Activated CD4-positive, alpha-beta memory T cell treated with anti-CD3 and anti-CD28 coated beads, Interleukin-2, amount 10 ng/mL, durations not matched to agents 7 days and 5 days (primary cell): ENCODE measurements at regions not wholly inside any gene's neighbourhood (a gene's known extent, or its start where the extent isn't known, plus 50 kb on each side); places are given as distances from the start of the nearest gene placed in this dataset.
A peak's percentile ranks its signal among the peaks of the same experiment; 100 is the strongest.

Experiments
- CTCF ChIA-PET: fragments of 350-600 bp; sonication (Branson Sonifier 250); formaldehyde crosslinking; loops from one replicate; lab custom pipeline; 2021; ENCODE audit warnings: antibody characterized with exemption, inconsistent platforms; lab: Charles Lee
- POLR2A ChIA-PET: fragments of 350-600 bp; sonication (Branson Sonifier 250); formaldehyde crosslinking; loops from one replicate; lab custom pipeline; 2021; ENCODE audit warnings: antibody characterized with exemption; lab: Charles Lee
- DNase-seq: peaks from one replicate; pipeline ENCODE4 v3.0.0-alpha.2; 2020
- H3K27ac Mint-ChIP-seq: one replicate; pipeline ENCODE4 v1.8.0; 2021; ENCODE audit warnings: mild to moderate bottlenecking, mixed read lengths
- H3K27me3 Mint-ChIP-seq: one replicate; pipeline ENCODE4 v1.8.0; 2021; ENCODE audit warnings: mixed read lengths
- H3K36me3 Mint-ChIP-seq: one replicate; pipeline ENCODE4 v1.8.0; 2021; ENCODE audit warnings: low read depth, mixed read lengths
- H3K4me1 Mint-ChIP-seq: one replicate; pipeline ENCODE4 v1.8.0; 2021; ENCODE audit warnings: mixed read lengths
- H3K4me3 Mint-ChIP-seq: one replicate; pipeline ENCODE4 v1.8.0; 2021; ENCODE audit warnings: mild to moderate bottlenecking, mixed read lengths
- H3K9me3 Mint-ChIP-seq: one replicate; pipeline ENCODE4 v1.8.0; 2021; ENCODE audit warnings: mixed read lengths

DNA sequence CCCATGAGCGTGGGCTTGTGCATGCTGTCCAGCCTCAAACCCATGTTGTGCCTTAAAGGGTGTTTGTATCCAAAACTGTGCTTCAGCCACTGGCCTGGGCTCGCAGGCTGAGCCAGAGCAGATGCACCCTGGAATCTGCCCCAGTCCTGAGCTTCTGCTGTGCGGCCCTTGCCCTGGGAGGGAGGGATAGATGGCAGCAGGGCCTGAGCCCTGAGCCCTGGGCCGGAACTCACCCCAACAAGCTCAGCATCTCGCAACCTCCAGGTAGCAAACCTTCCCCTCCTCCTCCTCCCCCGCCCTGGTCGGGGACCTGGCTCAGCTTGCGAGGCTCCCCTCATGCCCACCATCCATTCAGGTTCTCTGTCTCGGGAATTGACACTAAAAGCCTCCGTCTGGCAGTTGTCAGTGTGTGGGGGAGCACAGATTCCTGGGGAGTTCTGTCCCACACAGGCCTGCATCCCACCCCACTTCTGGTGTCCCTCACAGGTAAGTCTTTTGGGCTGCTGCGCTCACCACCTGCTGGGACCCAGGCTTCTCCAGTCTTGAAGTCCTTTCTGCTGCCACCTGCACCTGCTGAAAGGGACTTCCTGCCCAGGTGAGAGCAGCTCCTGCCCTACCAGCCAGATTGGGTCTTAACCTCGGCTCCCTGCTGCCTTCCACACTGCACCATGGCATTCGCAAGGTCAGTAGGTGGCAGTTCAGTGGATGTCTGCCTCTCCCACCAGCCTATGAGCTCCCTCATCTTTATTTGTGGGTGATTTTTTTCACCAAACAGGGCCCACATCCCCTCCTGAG, 55.2 kb upstream of the OLFM1 start:
- H3K4me1 Mint-ChIP-seq, result no peaks in the 10 kb centered on the region
- no peak for DNase-seq
- ChIA-PET CTCF (no interaction called here), POLR2A (no interaction called here)
- no peaks in the 10 kb centered on the region for H3K36me3 Mint-ChIP-seq
- no peaks in the 10 kb centered on the region for H3K27me3 Mint-ChIP-seq
- H3K4me3 Mint-ChIP-seq, result no peak overlapping the region
- H3K9me3 Mint-ChIP-seq, result no peaks in the 10 kb centered on the region
- no peak overlapping the region for H3K27ac Mint-ChIP-seq

DNA sequence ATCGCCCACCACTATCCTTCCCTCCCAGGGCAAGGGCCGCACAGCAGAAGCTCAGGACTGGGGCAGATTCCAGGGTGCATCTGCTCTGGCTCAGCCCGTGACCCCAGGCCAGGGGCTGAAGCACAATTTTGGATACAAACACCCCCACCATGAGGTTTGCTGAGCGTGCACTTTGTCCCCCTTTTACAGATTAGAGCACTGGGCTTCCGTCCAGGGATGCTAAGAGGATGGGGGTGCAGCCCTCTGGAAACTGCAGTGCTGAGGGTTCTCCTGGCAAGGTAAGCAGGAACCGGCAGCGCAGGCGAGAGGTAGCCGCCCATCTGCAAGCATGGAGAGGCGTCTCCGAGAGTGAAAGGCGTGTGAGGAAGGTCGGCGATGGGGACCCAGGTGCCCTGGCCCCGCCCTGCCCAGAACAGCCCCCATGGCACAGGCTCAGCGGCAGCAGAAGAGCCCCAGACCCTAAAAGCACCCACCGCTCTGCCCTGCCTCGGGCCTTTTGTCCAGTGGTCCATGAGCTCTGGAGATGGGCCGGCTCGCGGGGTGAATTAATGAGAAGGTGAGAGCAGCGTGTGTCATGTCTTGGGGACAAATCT, 54.5 kb upstream of the OLFM1 start:
- Mint-ChIP-seq H3K27me3 (no peaks in the 10 kb centered on the region), H3K27ac (no peak overlapping the region), H3K4me1 (no peaks in the 10 kb centered on the region), H3K9me3 (no peaks in the 10 kb centered on the region), H3K36me3 (no peaks in the 10 kb centered on the region), H3K4me3 (no peak overlapping the region)
- no peak for DNase-seq
- ChIA-PET CTCF (no interaction called here), POLR2A (no interaction called here)

DNA sequence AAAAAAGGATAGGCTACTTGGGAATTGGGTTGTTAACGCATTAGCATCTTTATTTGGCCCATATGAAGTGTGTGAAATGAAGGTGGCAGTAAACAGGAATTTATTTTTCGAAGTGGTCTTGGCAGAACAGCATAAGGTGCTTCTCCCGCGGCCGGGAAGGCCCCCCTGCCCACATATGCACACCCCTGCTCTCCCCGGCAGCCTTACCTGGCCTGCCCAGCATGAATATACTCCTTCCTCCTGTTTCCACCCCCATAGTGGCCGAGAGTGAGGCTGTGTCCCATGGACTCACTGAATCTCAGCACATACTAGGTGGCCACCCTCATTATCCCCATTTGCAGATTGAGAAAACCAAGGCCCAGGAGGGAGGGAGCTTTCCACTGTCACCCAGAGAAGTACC, 54.0 kb upstream of the OLFM1 start:
- no peaks in the 10 kb centered on the region for H3K9me3 Mint-ChIP-seq
- no peaks in the 10 kb centered on the region for H3K27me3 Mint-ChIP-seq
- ChIA-PET CTCF (no interaction called here), POLR2A (no interaction called here)
- no peaks in the 10 kb centered on the region for H3K36me3 Mint-ChIP-seq
- DNase-seq, result no peak
- H3K27ac Mint-ChIP-seq, result no peak overlapping the region
- no peak overlapping the region for H3K4me3 Mint-ChIP-seq
- H3K4me1 Mint-ChIP-seq, result no peaks in the 10 kb centered on the region

- POLR2A ChIA-PET, result no interaction called here
- Mint-ChIP-seq H3K36me3 (no peaks in the 10 kb centered on the region), H3K27me3 (no peaks in the 10 kb centered on the region), H3K4me1 (no peaks in the 10 kb centered on the region), H3K27ac (no peak overlapping the region), H3K9me3 (no peaks in the 10 kb centered on the region), H3K4me3 (no peak overlapping the region)
- CTCF ChIA-PET, result no interaction called here
- no peak for DNase-seq
Observed at GRCh38 chr9:135034106-135034505, 53.4 kb upstream of the OLFM1 start.

- Mint-ChIP-seq H3K9me3 (no peaks in the 10 kb centered on the region), H3K4me1 (no peaks in the 10 kb centered on the region), H3K4me3 (no peak overlapping the region), H3K36me3 (no peaks in the 10 kb centered on the region), H3K27ac (no peak overlapping the region), H3K27me3 (no peaks in the 10 kb centered on the region)
- CTCF ChIA-PET, result no interaction called here
- POLR2A ChIA-PET, result no interaction called here
- DNase-seq, result peak; percentile 9
Observed at GRCh38 chr9:135035781-135036760, 51.4 kb upstream of the OLFM1 start.

DNA sequence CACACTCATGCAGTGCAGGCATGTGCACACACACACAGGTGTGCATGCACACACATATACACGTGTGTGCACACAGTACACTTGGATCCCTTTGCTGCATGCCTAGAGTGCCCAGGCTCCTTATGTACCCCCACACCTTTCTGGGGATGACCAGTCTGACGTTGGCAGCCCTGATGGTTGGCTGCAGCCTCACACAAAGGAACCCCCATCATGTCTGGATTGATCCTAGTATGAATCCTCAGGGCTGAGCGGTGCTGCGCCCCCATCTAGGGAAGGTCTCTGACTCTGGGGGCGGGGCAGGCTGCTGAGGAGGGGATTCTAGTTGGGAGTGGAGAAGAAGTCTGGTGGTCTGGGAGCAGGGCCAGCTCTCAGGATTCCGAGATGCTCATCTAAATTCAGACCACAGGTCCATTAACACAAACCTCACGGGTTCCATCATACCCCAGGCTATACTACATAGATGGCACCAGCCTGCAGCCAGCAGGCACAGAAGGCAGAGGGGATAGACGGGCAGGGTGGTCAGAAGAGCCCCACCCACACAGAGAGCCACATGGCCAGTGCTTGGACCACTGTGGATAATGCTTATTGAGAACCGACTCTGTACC, 50.5 kb upstream of the OLFM1 start:
- Mint-ChIP-seq H3K4me1 (no peaks in the 10 kb centered on the region), H3K36me3 (no peaks in the 10 kb centered on the region), H3K27me3 (no peaks in the 10 kb centered on the region), H3K4me3 (no peak overlapping the region), H3K9me3 (no peaks in the 10 kb centered on the region), H3K27ac (no peak overlapping the region)
- CTCF ChIA-PET, result no interaction called here
- DNase-seq, result peak; percentile 12
- POLR2A ChIA-PET, result no interaction called here

DNA sequence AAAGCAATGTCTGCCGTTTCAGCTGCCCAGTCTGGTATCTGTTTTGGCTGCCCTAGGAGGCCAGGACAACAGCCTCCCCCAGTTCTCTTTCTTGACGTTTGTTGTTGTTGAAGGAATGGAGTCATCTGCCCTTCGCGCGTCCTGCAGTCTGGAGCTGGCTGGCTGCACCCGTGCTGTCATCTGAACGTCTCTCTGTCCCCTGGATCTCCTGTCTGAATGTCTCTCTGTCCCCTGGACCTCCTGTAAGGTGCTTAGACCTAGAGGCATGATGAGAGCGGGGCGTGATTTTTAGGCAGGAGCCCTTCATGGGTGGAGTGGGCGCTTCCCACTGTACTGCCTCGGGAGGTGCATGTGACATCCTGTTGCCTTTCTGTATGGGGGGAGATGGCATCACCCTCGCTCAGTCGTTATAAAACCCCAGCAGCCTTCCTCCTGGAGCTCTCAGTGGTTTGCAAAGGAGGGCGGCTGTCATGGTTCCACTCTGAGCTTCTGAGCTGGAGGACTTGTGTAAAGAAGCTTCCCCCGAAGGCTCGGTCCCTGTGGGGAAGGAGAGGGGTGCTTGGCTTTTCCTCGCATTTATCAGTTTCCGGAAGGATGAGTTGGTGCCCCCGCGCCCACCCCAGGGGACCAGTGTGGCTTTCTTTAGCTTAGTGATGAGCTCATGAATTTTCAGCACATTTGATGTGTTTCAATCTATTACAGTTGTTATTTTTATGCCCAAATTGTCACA, 49.8 kb upstream of the OLFM1 start:
- H3K4me3 Mint-ChIP-seq, result no peak overlapping the region
- H3K27me3 Mint-ChIP-seq, result no peaks in the 10 kb centered on the region
- no peaks in the 10 kb centered on the region for H3K36me3 Mint-ChIP-seq
- no peak overlapping the region for H3K27ac Mint-ChIP-seq
- CTCF ChIA-PET, result interaction anchor here (1.0 kb wide), 1 partner anchor 375 kb away, joined by 3 read pairs; no protein-coding TSS in a partner anchor
- DNase-seq, result peak; percentile 12
- H3K4me1 Mint-ChIP-seq, result no peaks in the 10 kb centered on the region
- POLR2A ChIA-PET, result no interaction called here
- H3K9me3 Mint-ChIP-seq, result no peaks in the 10 kb centered on the region
